Stimulated activated CD8-positive, alpha-beta memory T cell treated with anti-CD3 and anti-CD28 coated beads, Interleukin-2, amount 100 ng/mL, for 48 hours (primary cell): ENCODE measurements at regions not wholly inside any gene's neighbourhood (a gene's known extent, or its start where the extent isn't known, plus 50 kb on each side); places are given as distances from the start of the nearest gene placed in this dataset.

ENCODE experiments used
- DNase-seq, 2 donors: peaks; one replicate each; pipeline ENCODE4 v3.0.0-alpha.2; 2020; ENCODE audit warnings: low read depth in 2 of 2

GRCh38 chr10:123604506-123604905, 61.6 kb upstream of the GPR26 start:
- no peak for DNase-seq

DNA sequence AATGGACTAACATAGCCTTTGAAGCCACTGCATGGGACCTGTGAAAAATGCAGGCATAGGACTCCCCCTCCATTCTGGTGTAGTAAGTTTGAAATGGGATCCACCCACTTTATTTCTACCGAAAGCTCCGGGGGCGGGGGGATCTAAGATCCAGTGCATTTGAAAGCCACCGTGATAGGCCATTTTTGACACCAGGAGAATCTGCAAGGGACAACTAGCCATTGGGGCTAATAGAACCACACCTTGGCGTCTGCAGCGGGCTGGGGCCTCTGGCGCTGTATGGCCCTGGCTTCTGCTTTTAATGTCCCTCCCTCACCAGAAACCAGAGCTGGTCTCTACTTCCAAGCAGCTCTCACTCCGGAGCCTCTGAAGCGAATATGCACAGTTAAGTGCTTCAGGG, 60.1 kb upstream of the GPR26 start:
- no peak for DNase-seq

GRCh38 chr10:123606955-123607354, 59.2 kb upstream of the GPR26 start:
- no peak for DNase-seq

GRCh38 chr10:123607386-123607785, 58.8 kb upstream of the GPR26 start:
- no peak for DNase-seq

- DNase-seq = no peak
Measured at GRCh38 chr10:123608047-123608446, 58.1 kb upstream of the GPR26 start.

- DNase-seq = no peak
Measured at GRCh38 chr10:123611243-123611642, 54.9 kb upstream of the GPR26 start.

GRCh38 chr10:123611876-123612275, 54.3 kb upstream of the GPR26 start:
- no peak for DNase-seq

DNA sequence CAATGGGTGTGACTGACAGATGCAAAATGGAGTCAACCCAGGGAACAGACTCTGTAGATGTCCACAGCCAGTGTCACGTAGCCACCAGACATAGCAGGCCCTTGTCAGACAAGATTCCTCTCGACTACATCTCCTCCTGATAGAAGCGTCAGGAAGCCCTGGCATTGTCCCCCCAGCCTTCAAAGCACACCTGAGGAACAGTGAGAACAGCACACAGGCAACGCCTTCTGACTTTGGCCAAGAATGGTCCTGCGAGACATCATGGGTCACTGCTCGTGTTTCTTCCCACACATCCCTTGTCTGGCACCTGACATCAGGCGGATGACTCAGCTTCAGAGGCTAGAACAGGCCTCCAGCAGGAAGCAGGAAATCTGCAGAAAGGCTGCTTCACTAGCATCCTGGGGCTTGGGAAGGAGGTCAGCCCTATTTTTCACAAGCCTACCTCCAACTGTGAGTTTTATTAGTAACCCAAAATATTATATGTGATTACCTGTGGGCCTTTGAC, 52.8 kb upstream of the GPR26 start:
- DNase-seq = no peak

- peak in 1 of 2 donors; percentile 22 for DNase-seq
Measured at GRCh38 chr10:123614888-123615287, 51.3 kb upstream of the GPR26 start.
